CD14-positive monocyte (primary cell): ENCODE measurements at regions not wholly inside any gene's neighbourhood (a gene's known extent, or its start where the extent isn't known, plus 50 kb on each side); places are given as distances from the start of the nearest gene placed in this dataset.

Source experiments
- DNase-seq, 3 donors: peaks; one replicate each; pipeline ENCODE4 v3.0.0-alpha.2; 2011 to 2022
- H2AFZ ChIP-seq: 2 replicates; pipeline ENCODE4 v1.6.0; 2012; ENCODE audit warnings: mild to moderate bottlenecking, low read depth, low read length, inconsistent platforms; ENCODE audit not compliant: insufficient read depth, poor library complexity, severe bottlenecking
- H3K27ac ChIP-seq, 2 donors: 1 replicate in 1 of 2; 2 replicates in 1 of 2; pipeline ENCODE4 v1.5.1; 2012 to 2013; ENCODE audit warnings: low read length in 2 of 2, control low read depth in 1 of 2, inconsistent platforms in 1 of 2, low read depth in 1 of 2, mild to moderate bottlenecking in 1 of 2
- H3K27me3 ChIP-seq, 2 donors: one replicate each; pipeline versions ENCODE4 v1.6.0 to v1.6.1; 2011 to 2013; ENCODE audit warnings: low read length in 2 of 2; ENCODE audit not compliant: control insufficient read depth in 2 of 2, insufficient read depth in 2 of 2
- H3K36me3 ChIP-seq, 2 donors: replicated peaks in 1 of 2; 1 replicate in 1 of 2; 2 replicates in 1 of 2; pipeline versions ENCODE4 v1.5.1 to v1.6.1; 2012 to 2013; ENCODE audit warnings: low read length in 2 of 2, control low read depth in 1 of 2, inconsistent platforms in 1 of 2, mild to moderate bottlenecking in 1 of 2; ENCODE audit not compliant: insufficient read depth in 2 of 2, control insufficient read depth in 1 of 2
- H3K4me1 ChIP-seq, 2 donors: 1 replicate in 1 of 2; 2 replicates in 1 of 2; pipeline versions ENCODE4 v1.5.1 to v1.6.1; 2012 to 2013; ENCODE audit warnings: low read length in 2 of 2, control low read depth in 1 of 2, inconsistent platforms in 1 of 2, mild to moderate bottlenecking in 1 of 2, moderate library complexity in 1 of 2; ENCODE audit not compliant: insufficient read depth in 2 of 2, control insufficient read depth in 1 of 2
- H3K4me2 ChIP-seq: replicated peaks from 2 replicates; pipeline ENCODE3; 2012; ENCODE audit warnings: low read length, moderate library complexity, mild to moderate bottlenecking; ENCODE audit not compliant: poor library complexity, severe bottlenecking; ENCODE audit errors: extremely low read depth
- H3K4me3 ChIP-seq, 3 experiments: fragments of 200-600 bp in 1 of 3; sonication (generic) in 1 of 3; replicated peaks in 1 of 3; 1 replicate in 2 of 3; 2 replicates in 1 of 3; pipeline ENCODE4 v1.5.1; 2011 to 2013; ENCODE audit warnings: low read length in 3 of 3, mild to moderate bottlenecking in 3 of 3, control low read depth in 2 of 3, low read depth in 2 of 3, inconsistent platforms in 1 of 3, moderate library complexity in 1 of 3
- H3K79me2 ChIP-seq: 2 replicates; pipeline ENCODE4 v1.6.0; 2012; ENCODE audit warnings: mild to moderate bottlenecking, control low read depth, inconsistent platforms, low read length, moderate library complexity; ENCODE audit not compliant: insufficient read depth
- H3K9ac ChIP-seq: 2 replicates; pipeline ENCODE4 v1.6.0; 2017; ENCODE audit warnings: low read length, mild to moderate bottlenecking; ENCODE audit not compliant: insufficient read depth, poor library complexity, severe bottlenecking
- H3K9me3 ChIP-seq, 2 donors: replicated peaks in 1 of 2; 1 replicate in 1 of 2; 2 replicates in 1 of 2; pipeline versions ENCODE4 v1.5.1 to v1.6.1; 2012 to 2013; ENCODE audit warnings: low read length in 2 of 2, control low read depth in 1 of 2; ENCODE audit not compliant: control insufficient read depth in 1 of 2, insufficient read depth in 1 of 2
- H4K20me1 ChIP-seq: 2 replicates; pipeline ENCODE4 v1.6.0; 2012; ENCODE audit warnings: mild to moderate bottlenecking, low read length, control low read depth, moderate library complexity; ENCODE audit not compliant: insufficient read depth
- H3K27ac Mint-ChIP-seq, 7 donors: one replicate each; pipeline ENCODE4 v1.8.0; 2020; ENCODE audit warnings: mild to moderate bottlenecking in 7 of 7, mixed read lengths in 7 of 7, moderate library complexity in 6 of 7, inconsistent platforms in 2 of 7
- H3K27me3 Mint-ChIP-seq, 3 donors: one replicate each; pipeline ENCODE4 v1.8.0; 2021 to 2022; ENCODE audit warnings: low read depth in 3 of 3, mild to moderate bottlenecking in 3 of 3, mixed read lengths in 3 of 3, moderate library complexity in 3 of 3, inconsistent platforms in 1 of 3
- H3K36me3 Mint-ChIP-seq, 2 donors: one replicate each; pipeline ENCODE4 v1.8.0; 2020; ENCODE audit warnings: mixed read lengths in 2 of 2, inconsistent platforms in 1 of 2, mild to moderate bottlenecking in 1 of 2
- H3K4me1 Mint-ChIP-seq: one replicate; pipeline ENCODE4 v1.8.0; 2020; ENCODE audit warnings: mild to moderate bottlenecking, mixed read lengths
- H3K4me3 Mint-ChIP-seq, 2 donors: one replicate each; pipeline ENCODE4 v1.8.0; 2020; ENCODE audit warnings: mild to moderate bottlenecking in 2 of 2, mixed read lengths in 2 of 2, moderate library complexity in 1 of 2
- H3K9me3 Mint-ChIP-seq, 7 donors: one replicate each; pipeline ENCODE4 v1.8.0; 2020 to 2022; ENCODE audit warnings: mixed read lengths in 7 of 7, mild to moderate bottlenecking in 6 of 7, moderate library complexity in 6 of 7, inconsistent platforms in 2 of 7
- CTCF ChIP-seq: fragments of 200-600 bp; IDR thresholded peaks from one replicate; pipeline ENCODE4 v1.8.0; 2022; ENCODE audit warnings: antibody characterized with exemption, mild to moderate bottlenecking
- WGBS: methylation state at CpG from one replicate; pipeline ENCODE4 v1.1.5; 2013; ENCODE audit warnings: missing lambda C conversion rate; ENCODE audit not compliant: insufficient coverage; 5-methylcytosine and 5-hydroxymethylcytosine counted together
- intact Hi-C, 2 donors: fragments of 100-400 bp; cut with micrococcal nuclease; formaldehyde crosslinking; loops; one replicate each; pipeline versions ENCODE4 v1.15.0 to v1.15.1; 2023

GRCh38 chr5:27742805-27743204, 704.4 kb upstream of the CDH9 start:
- TF ChIP-seq CTCF, result no peak
- Mint-ChIP-seq H3K36me3 (no peaks in the 10 kb centered on the region), H3K27me3 (peaks cover 0 to 2% (median 0%) of the 10 kb centered on the region in 3 donors), H3K4me3 (no peak overlapping the region), H3K27ac (no peak overlapping the region), H3K4me1 (no peaks in the 10 kb centered on the region), H3K9me3 (peaks cover 5 to 24% (median 18%) of the 10 kb centered on the region in 7 donors)
- no peak overlapping the region for H3K4me2 ChIP-seq
- no peaks in the 10 kb centered on the region for H3K4me1 ChIP-seq
- no peaks in the 10 kb centered on the region for H3K27me3 ChIP-seq
- no peaks in the 10 kb centered on the region for H4K20me1 ChIP-seq
- DNase-seq, result no peak
- no peaks in the 10 kb centered on the region for H3K36me3 ChIP-seq
- H3K9ac ChIP-seq, result no peak overlapping the region
- no peaks in the 10 kb centered on the region for H3K79me2 ChIP-seq
- peaks cover 0 to 22% of the 10 kb centered on the region in 2 donors for H3K9me3 ChIP-seq
- no peak overlapping the region for H2AFZ ChIP-seq
- intact Hi-C loops, result no loop called here
- no peak overlapping the region for H3K4me3 ChIP-seq
- WGBS, result 100% methylated on average over 5 of the region's 6 CpGs
- no peak overlapping the region for H3K27ac ChIP-seq

GRCh38 chr5:27734838-27735237, 696.5 kb upstream of the CDH9 start:
- Histone ChIP-seq H3K79me2 (no peaks in the 10 kb centered on the region), H3K4me3 (no peak overlapping the region), H3K9ac (no peak overlapping the region), H3K27me3 (no peaks in the 10 kb centered on the region), H4K20me1 (no peaks in the 10 kb centered on the region), H3K4me1 (no peaks in the 10 kb centered on the region), H3K9me3 (no peaks in the 10 kb centered on the region), H3K36me3 (no peaks in the 10 kb centered on the region), H3K27ac (no peak overlapping the region), H3K4me2 (no peak overlapping the region), H2AFZ (no peak overlapping the region)
- no peaks in the 10 kb centered on the region for H3K4me1 Mint-ChIP-seq
- no peak overlapping the region for H3K27ac Mint-ChIP-seq
- no peak for DNase-seq
- intact Hi-C loops, result no loop called here
- 100% methylated on average over 1 of the region's 1 CpG for WGBS
- H3K9me3 Mint-ChIP-seq, result peaks cover 0 to 11% (median 0%) of the 10 kb centered on the region in 7 donors
- H3K27me3 Mint-ChIP-seq, result no peaks in the 10 kb centered on the region
- H3K36me3 Mint-ChIP-seq, result no peaks in the 10 kb centered on the region
- no peak overlapping the region for H3K4me3 Mint-ChIP-seq
- TF ChIP-seq CTCF, result no peak
